HL-60/S4 treated with phorbol 12-myristate 13-acetate at 8.2 ng/mL for 4 days and 3 days (cell line): ENCODE measurements at regions not wholly inside any gene's neighbourhood (a gene's known extent, or its start where the extent isn't known, plus 50 kb on each side); places are given as distances from the start of the nearest gene placed in this dataset.

Experiments
- in situ Hi-C: fragments of 300-500 bp; cut with MboI; formaldehyde crosslinking; loops from 2 replicates; pipeline ENCODE4 v1.15.0; 2022; ENCODE audit warnings: low sequenced_read_pairs

GRCh38 chr2:129296806-129297205 lies 682.7 kb upstream of the RAB6C start:
- in situ Hi-C loops: no loop called here

- in situ Hi-C loops: no loop called here
Measured at GRCh38 chr2:129297430-129297829, 682.0 kb upstream of the RAB6C start.

GRCh38 chr2:129299338-129299737 lies 680.1 kb upstream of the RAB6C start:
- in situ Hi-C loops: no loop called here

- in situ Hi-C loops: no loop called here
Measured at GRCh38 chr2:129299756-129300155, 679.7 kb upstream of the RAB6C start.

- in situ Hi-C loops: no loop called here
Measured at GRCh38 chr2:129300456-129300855, 679.0 kb upstream of the RAB6C start.

- in situ Hi-C loops: no loop called here
Measured at GRCh38 chr2:129301431-129301913, 678.0 kb upstream of the RAB6C start.

GRCh38 chr2:129302106-129302505 lies 677.4 kb upstream of the RAB6C start:
- in situ Hi-C loops: no loop called here

GRCh38 chr2:129302561-129303183 lies 676.8 kb upstream of the RAB6C start:
- in situ Hi-C loops: no loop called here

- in situ Hi-C loops: no loop called here
Measured at GRCh38 chr2:129314120-129314519, 665.3 kb upstream of the RAB6C start.

- in situ Hi-C loops: no loop called here
Measured at GRCh38 chr2:129318581-129319421, 660.7 kb upstream of the RAB6C start.

GRCh38 chr2:129319422-129319717 lies 660.1 kb upstream of the RAB6C start:
- in situ Hi-C loops: no loop called here

GRCh38 chr2:129320288-129320687 lies 659.2 kb upstream of the RAB6C start:
- in situ Hi-C loops: no loop called here

- in situ Hi-C loops: no loop called here
Measured at GRCh38 chr2:129324349-129324748, 655.1 kb upstream of the RAB6C start.

- in situ Hi-C loops: no loop called here
Measured at GRCh38 chr2:129325151-129325550, 654.3 kb upstream of the RAB6C start.

GRCh38 chr2:129329574-129329973 lies 649.9 kb upstream of the RAB6C start:
- in situ Hi-C loops: no loop called here

- in situ Hi-C loops: no loop called here
Measured at GRCh38 chr2:129330504-129330903, 649.0 kb upstream of the RAB6C start.

- in situ Hi-C loops: no loop called here
Measured at GRCh38 chr2:129331638-129332037, 647.8 kb upstream of the RAB6C start.

- in situ Hi-C loops: no loop called here
Measured at GRCh38 chr2:129334128-129334527, 645.3 kb upstream of the RAB6C start.

GRCh38 chr2:129334696-129335410 lies 644.6 kb upstream of the RAB6C start:
- in situ Hi-C loops: no loop called here

- in situ Hi-C loops: no loop called here
Measured at GRCh38 chr2:129336276-129336675, 643.2 kb upstream of the RAB6C start.

GRCh38 chr2:129337076-129337475 lies 642.4 kb upstream of the RAB6C start:
- in situ Hi-C loops: no loop called here

GRCh38 chr2:129345540-129345939 lies 633.9 kb upstream of the RAB6C start:
- in situ Hi-C loops: no loop called here
